ENCODE measurements at regions not wholly inside any gene's neighbourhood (a gene's known extent, or its start where the extent isn't known, plus 50 kb on each side); places are given as distances from the start of the nearest gene placed in this dataset.

- H4K8ac ChIP-seq (ENCODE audit: extremely low read depth, insufficient read depth, low read length) = no peak overlapping the region
- no peak overlapping the region for H2BK12ac ChIP-seq (ENCODE audit: low read depth, low read length)
- H3K4ac ChIP-seq (replicated peaks; ENCODE audit: insufficient read length, low read depth, low read length) = no peak overlapping the region
- no peak for FAIRE-seq
- H3K56ac ChIP-seq (replicated peaks; ENCODE audit: insufficient read length, low read depth, low read length) = no peak overlapping the region
- H3K18ac ChIP-seq (ENCODE audit: extremely low read depth, low read length) = no peak overlapping the region
- no peak overlapping the region for H2BK120ac ChIP-seq (replicated peaks; ENCODE audit: low read depth, low read length)
- WGBS, 2 experiments (ENCODE audit: extremely low coverage in 1 of 2, insufficient coverage in 1 of 2, insufficient read length in 1 of 2, insufficient replicate concordance in 2 of 2, low coverage in 1 of 2, low lambda C conversion rate in 2 of 2, missing lambda C conversion rate in 1 of 2) = 87% methylated on average over 2 of the region's 2 CpGs; no CpG with 5 or more reads in 1 of the 2 experiments
- no peak overlapping the region for H3K9ac ChIP-seq (replicated peaks in 1 of 4; ENCODE audit: extremely low read depth in 1 of 4, low read depth in 3 of 4, low read length in 3 of 4)
- no peaks in the 10 kb centered on the region for H3K23me2 ChIP-seq (ENCODE audit: low read depth, low read length)
- H3K79me1 ChIP-seq (ENCODE audit: low read depth, low read length) = no peaks in the 10 kb centered on the region
- no peak for DNase-seq (ENCODE audit: low read depth in 1 of 2, low spot score in 2 of 2)
- TF ChIP-seq JUND (IDR thresholded peaks at IDR 0.05; ENCODE audit: low read length) (no peak), SIRT6 (IDR thresholded peaks at IDR 0.05; ENCODE audit: low read length) (no peak), TCF12 (IDR thresholded peaks at IDR 0.05; ENCODE audit: low read depth, low read length) (no peak), HDAC6 (IDR thresholded peaks at IDR 0.05; ENCODE audit: low read depth, low read length) (no peak), POU5F1 (IDR thresholded peaks at IDR 0.05; ENCODE audit: low read depth, low read length) (no peak)
- no peak overlapping the region for H3K4me2 ChIP-seq (ENCODE audit: insufficient read depth in 1 of 2, low read depth in 2 of 2, low read length in 2 of 2)
- H4K91ac ChIP-seq (replicated peaks; ENCODE audit: insufficient read length, low read length) = no peak overlapping the region
- H4K20me1 ChIP-seq (replicated peaks in 1 of 2; ENCODE audit: control insufficient read depth in 1 of 2, insufficient read depth in 2 of 2, low read length in 2 of 2) = no peaks in the 10 kb centered on the region
- no peaks in the 10 kb centered on the region for H3K36me3 ChIP-seq (ENCODE audit: control insufficient read depth in 2 of 4, insufficient read depth in 4 of 4, low read length in 3 of 4)
- no peak overlapping the region for H3K14ac ChIP-seq (ENCODE audit: insufficient read length)
- H3K27me3 ChIP-seq (replicated peaks in 1 of 4; ENCODE audit: control insufficient read depth in 3 of 4, extremely low read depth in 1 of 4, insufficient read depth in 3 of 4, low read length in 3 of 4) = no peaks in the 10 kb centered on the region
- H2BK5ac ChIP-seq (ENCODE audit: low read depth, low read length) = no peak overlapping the region
- no peak overlapping the region for H3K23ac ChIP-seq (ENCODE audit: insufficient read length)
- no peaks in the 10 kb centered on the region for H3K79me2 ChIP-seq (ENCODE audit: control insufficient read depth in 1 of 2, insufficient read depth in 2 of 2, low read length in 2 of 2)
- H3K4me3 ChIP-seq (ENCODE audit: extremely low read depth in 1 of 4, insufficient read depth in 2 of 4, low read depth in 3 of 4, low read length in 4 of 4) = no peak overlapping the region
- H3K27ac ChIP-seq (ENCODE audit: low read depth, low read length) = no peak overlapping the region
- H4K5ac ChIP-seq (ENCODE audit: insufficient read length, low read depth, low read length) = no peak overlapping the region
- H2BK15ac ChIP-seq (ENCODE audit: low read length) = no peak overlapping the region
- no peaks in the 10 kb centered on the region for H3K4me1 ChIP-seq (replicated peaks in 1 of 4; ENCODE audit: control insufficient read depth in 3 of 4, insufficient read depth in 4 of 4, low read length in 3 of 4)
- ChIA-PET POLR2A (ENCODE audit: partially characterized antibody) (no interaction called here), CTCF (ENCODE audit: partially characterized antibody) (interaction anchor here (0.6 to 1.4 kb wide), 3 partner anchors 8 to 1230 kb away, joined by 3 to 13 read pairs (median 4); no protein-coding TSS in a partner anchor)
- H3K9me3 ChIP-seq (ENCODE audit: insufficient read depth in 2 of 2, low read depth in 1 of 2, low read length in 1 of 2) = no peaks in the 10 kb centered on the region
- H2BK20ac ChIP-seq (ENCODE audit: low read length) = no peak overlapping the region
- H2AFZ ChIP-seq (ENCODE audit: low read length) = no peak overlapping the region
- H2AK5ac ChIP-seq (ENCODE audit: low read depth, low read length) = no peak overlapping the region
Measured at GRCh38 chr20:4560667-4561066, 125.6 kb upstream of the PRNP start.

All from H1 (cell line).